ENCODE measurements at regions not wholly inside any gene's neighbourhood (a gene's known extent, or its start where the extent isn't known, plus 50 kb on each side); places are given as distances from the start of the nearest gene placed in this dataset.

DNA sequence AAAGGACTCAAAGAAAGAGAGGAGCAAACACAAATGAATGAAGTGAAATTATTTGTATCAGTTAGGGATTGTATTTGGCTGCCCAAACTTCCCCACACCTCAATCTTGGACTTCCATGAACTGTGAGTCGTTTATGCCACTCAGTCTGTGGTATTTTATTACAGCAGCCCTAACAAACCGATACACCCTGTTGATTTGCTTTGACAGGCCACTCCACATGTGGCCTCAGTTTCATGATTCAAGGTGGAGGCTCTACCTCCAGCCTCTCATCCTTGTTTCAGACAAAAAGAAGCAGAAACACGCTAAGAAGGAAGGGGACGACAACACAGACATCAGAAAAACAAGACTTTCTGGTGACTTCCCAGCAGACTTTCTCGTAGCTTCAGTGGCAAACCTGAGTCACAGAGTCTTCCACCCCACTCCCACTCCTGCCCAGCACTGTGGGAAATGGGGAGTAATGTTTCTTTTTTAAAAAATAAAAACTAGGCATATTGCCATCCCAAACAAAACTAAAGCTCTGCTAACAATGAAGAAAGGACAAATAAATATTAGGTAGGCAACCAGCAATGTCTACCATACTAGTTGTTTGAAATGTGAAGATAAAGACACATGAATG lies 52.2 kb upstream of the ABCA1 start:
- H3K9me3 ChIP-seq (ENCODE audit: control insufficient read depth, insufficient read depth, low read depth, low read length): no peaks in the 10 kb centered on the region
- H3K27ac ChIP-seq (ENCODE audit: extremely low read depth, low read depth, low read length): no peak overlapping the region
- CTCF ChIA-PET: interaction anchor here (0.8 kb wide), 1 partner anchor 152 kb away, joined by 3 read pairs; no protein-coding TSS in a partner anchor
- no peak overlapping the region for H3K4me3 ChIP-seq (ENCODE audit: low read depth, low read length)
- POLR2A ChIA-PET: no interaction called here
- H3K36me3 ChIP-seq (ENCODE audit: control insufficient read depth in 2 of 2, insufficient read depth in 1 of 2, low read length in 2 of 2): no peaks in the 10 kb centered on the region
- TF ChIP-seq, protein P1, sequence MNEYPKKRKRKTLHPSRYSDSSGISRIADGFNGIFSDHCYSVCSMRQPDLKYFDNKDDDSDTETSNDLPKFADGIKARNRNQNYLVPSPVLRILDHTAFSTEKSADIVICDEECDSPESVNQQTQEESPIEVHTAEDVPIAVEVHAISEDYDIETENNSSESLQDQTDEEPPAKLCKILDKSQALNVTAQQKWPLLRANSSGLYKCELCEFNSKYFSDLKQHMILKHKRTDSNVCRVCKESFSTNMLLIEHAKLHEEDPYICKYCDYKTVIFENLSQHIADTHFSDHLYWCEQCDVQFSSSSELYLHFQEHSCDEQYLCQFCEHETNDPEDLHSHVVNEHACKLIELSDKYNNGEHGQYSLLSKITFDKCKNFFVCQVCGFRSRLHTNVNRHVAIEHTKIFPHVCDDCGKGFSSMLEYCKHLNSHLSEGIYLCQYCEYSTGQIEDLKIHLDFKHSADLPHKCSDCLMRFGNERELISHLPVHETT (tag by site-specific recombination; IDR thresholded peaks at IDR 0.05): no peak
- TF ChIP-seq, protein P2, sequence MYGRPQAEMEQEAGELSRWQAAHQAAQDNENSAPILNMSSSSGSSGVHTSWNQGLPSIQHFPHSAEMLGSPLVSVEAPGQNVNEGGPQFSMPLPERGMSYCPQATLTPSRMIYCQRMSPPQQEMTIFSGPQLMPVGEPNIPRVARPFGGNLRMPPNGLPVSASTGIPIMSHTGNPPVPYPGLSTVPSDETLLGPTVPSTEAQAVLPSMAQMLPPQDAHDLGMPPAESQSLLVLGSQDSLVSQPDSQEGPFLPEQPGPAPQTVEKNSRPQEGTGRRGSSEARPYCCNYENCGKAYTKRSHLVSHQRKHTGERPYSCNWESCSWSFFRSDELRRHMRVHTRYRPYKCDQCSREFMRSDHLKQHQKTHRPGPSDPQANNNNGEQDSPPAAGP (tag by site-specific recombination; IDR thresholded peaks at IDR 0.05): no peak
- TF ChIP-seq, protein P3, sequence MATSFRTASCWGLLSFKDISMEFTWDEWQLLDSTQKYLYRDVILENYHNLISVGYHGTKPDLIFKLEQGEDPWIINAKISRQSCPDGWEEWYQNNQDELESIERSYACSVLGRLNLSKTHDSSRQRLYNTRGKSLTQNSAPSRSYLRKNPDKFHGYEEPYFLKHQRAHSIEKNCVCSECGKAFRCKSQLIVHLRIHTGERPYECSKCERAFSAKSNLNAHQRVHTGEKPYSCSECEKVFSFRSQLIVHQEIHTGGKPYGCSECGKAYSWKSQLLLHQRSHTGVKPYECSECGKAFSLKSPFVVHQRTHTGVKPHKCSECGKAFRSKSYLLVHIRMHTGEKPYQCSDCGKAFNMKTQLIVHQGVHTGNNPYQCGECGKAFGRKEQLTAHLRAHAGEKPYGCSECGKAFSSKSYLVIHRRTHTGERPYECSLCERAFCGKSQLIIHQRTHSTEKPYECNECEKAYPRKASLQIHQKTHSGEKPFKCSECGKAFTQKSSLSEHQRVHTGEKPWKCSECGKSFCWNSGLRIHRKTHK (tag by site-specific recombination; IDR thresholded peaks at IDR 0.05): no peak
- no peak for TF ChIP-seq ZIC2 (tag by site-specific recombination; IDR thresholded peaks at IDR 0.05)
- TF ChIP-seq ZNF248 (tag by site-specific recombination; IDR thresholded peaks at IDR 0.05): no peak
- TF ChIP-seq, protein P4, sequence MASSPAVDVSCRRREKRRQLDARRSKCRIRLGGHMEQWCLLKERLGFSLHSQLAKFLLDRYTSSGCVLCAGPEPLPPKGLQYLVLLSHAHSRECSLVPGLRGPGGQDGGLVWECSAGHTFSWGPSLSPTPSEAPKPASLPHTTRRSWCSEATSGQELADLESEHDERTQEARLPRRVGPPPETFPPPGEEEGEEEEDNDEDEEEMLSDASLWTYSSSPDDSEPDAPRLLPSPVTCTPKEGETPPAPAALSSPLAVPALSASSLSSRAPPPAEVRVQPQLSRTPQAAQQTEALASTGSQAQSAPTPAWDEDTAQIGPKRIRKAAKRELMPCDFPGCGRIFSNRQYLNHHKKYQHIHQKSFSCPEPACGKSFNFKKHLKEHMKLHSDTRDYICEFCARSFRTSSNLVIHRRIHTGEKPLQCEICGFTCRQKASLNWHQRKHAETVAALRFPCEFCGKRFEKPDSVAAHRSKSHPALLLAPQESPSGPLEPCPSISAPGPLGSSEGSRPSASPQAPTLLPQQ (tag by site-specific recombination; IDR thresholded peaks at IDR 0.05): no peak
- no peak for TF ChIP-seq ZNF548 (tag by site-specific recombination; IDR thresholded peaks at IDR 0.05)
- no peak for TF ChIP-seq ZNF114 (tag by site-specific recombination; IDR thresholded peaks at IDR 0.05)
- TF ChIP-seq, protein P5, sequence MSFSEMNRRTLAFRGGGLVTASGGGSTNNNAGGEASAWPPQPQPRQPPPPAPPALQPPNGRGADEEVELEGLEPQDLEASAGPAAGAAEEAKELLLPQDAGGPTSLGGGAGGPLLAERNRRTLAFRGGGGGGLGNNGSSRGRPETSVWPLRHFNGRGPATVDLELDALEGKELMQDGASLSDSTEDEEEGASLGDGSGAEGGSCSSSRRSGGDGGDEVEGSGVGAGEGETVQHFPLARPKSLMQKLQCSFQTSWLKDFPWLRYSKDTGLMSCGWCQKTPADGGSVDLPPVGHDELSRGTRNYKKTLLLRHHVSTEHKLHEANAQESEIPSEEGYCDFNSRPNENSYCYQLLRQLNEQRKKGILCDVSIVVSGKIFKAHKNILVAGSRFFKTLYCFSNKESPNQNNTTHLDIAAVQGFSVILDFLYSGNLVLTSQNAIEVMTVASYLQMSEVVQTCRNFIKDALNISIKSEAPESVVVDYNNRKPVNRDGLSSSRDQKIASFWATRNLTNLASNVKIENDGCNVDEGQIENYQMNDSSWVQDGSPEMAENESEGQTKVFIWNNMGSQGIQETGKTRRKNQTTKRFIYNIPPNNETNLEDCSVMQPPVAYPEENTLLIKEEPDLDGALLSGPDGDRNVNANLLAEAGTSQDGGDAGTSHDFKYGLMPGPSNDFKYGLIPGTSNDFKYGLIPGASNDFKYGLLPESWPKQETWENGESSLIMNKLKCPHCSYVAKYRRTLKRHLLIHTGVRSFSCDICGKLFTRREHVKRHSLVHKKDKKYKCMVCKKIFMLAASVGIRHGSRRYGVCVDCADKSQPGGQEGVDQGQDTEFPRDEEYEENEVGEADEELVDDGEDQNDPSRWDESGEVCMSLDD (tag by site-specific recombination; IDR thresholded peaks at IDR 0.05): no peak
- TF ChIP-seq ZNF350 (tag by site-specific recombination; IDR thresholded peaks at IDR 0.05): no peak
- no peak for TF ChIP-seq HOXA7 (CRISPR knock-in tag; IDR thresholded peaks at IDR 0.05; ENCODE audit: borderline replicate concordance)
- TF ChIP-seq ZNF768 (tag by site-specific recombination; IDR thresholded peaks at IDR 0.05): no peak
- H3K4me1 ChIP-seq (ENCODE audit: control insufficient read depth, insufficient read depth, low read length): no peaks in the 10 kb centered on the region

DNA sequence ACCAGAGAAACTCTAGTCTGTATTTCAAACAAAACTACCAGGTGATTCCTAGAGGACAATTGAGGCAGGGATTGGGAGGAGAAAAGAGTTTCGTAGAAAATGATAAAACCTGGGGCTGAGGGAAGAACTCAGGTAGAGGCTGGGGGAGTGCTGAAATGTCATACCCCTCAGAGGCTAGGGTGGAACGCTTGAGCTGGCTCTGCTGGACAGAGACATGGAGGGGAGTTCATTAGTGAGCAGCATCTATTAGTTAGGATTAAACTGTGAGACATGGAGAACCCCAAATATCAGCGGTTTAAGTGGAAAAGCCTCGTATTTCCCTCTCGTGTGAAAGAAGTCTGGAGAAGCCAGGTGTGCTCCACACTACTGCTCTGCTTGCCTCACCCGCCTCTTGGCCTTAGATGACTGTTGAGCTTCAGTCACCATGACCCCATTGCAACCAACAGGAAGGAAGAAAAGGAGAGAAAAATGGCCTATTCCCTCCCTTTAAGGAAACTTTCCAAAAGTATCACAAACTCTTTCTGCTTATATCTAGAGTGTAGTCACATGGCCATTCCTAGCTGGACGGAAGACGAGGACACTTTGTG lies 53.7 kb upstream of the ABCA1 start:
- ChIA-PET POLR2A (interaction anchor here (0.7 kb wide), 1 partner anchor 10 kb away, joined by 3 read pairs; no protein-coding TSS in a partner anchor), CTCF (interaction anchor here (0.7 kb wide), 1 partner anchor 103 kb away, joined by 3 read pairs; no protein-coding TSS in a partner anchor)
- no peak for TF ChIP-seq FEZF1 (tag by site-specific recombination; IDR thresholded peaks at IDR 0.05)
- no peak for TF ChIP-seq ZBTB17 (tag by site-specific recombination; IDR thresholded peaks at IDR 0.05)
- no peak for TF ChIP-seq GLI4 (tag by site-specific recombination; IDR thresholded peaks at IDR 0.05)
- no peak for TF ChIP-seq ZNF701 (tag by site-specific recombination; IDR thresholded peaks at IDR 0.05)
- TF ChIP-seq, protein P6, sequence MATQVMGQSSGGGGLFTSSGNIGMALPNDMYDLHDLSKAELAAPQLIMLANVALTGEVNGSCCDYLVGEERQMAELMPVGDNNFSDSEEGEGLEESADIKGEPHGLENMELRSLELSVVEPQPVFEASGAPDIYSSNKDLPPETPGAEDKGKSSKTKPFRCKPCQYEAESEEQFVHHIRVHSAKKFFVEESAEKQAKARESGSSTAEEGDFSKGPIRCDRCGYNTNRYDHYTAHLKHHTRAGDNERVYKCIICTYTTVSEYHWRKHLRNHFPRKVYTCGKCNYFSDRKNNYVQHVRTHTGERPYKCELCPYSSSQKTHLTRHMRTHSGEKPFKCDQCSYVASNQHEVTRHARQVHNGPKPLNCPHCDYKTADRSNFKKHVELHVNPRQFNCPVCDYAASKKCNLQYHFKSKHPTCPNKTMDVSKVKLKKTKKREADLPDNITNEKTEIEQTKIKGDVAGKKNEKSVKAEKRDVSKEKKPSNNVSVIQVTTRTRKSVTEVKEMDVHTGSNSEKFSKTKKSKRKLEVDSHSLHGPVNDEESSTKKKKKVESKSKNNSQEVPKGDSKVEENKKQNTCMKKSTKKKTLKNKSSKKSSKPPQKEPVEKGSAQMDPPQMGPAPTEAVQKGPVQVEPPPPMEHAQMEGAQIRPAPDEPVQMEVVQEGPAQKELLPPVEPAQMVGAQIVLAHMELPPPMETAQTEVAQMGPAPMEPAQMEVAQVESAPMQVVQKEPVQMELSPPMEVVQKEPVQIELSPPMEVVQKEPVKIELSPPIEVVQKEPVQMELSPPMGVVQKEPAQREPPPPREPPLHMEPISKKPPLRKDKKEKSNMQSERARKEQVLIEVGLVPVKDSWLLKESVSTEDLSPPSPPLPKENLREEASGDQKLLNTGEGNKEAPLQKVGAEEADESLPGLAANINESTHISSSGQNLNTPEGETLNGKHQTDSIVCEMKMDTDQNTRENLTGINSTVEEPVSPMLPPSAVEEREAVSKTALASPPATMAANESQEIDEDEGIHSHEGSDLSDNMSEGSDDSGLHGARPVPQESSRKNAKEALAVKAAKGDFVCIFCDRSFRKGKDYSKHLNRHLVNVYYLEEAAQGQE (tag by site-specific recombination; IDR thresholded peaks at IDR 0.05): peak; percentile 58
- TF ChIP-seq IKZF3 (tag by site-specific recombination; IDR thresholded peaks at IDR 0.05): no peak
- no peaks in the 10 kb centered on the region for H3K36me3 ChIP-seq (ENCODE audit: control insufficient read depth in 2 of 2, insufficient read depth in 1 of 2, low read length in 2 of 2)
- H3K4me3 ChIP-seq (ENCODE audit: low read depth, low read length): no peak overlapping the region
- H3K9me3 ChIP-seq (ENCODE audit: control insufficient read depth, insufficient read depth, low read depth, low read length): no peaks in the 10 kb centered on the region
- no peaks in the 10 kb centered on the region for H3K4me1 ChIP-seq (ENCODE audit: control insufficient read depth, insufficient read depth, low read length)
- H3K27ac ChIP-seq (ENCODE audit: extremely low read depth, low read depth, low read length): no peak overlapping the region
